ENCODE measurements at regions not wholly inside any gene's neighbourhood (a gene's known extent, or its start where the extent isn't known, plus 50 kb on each side); places are given as distances from the start of the nearest gene placed in this dataset.
A peak's percentile ranks its signal among the peaks of the same experiment; 100 is the strongest.
"Not testable (repeated sequence)": the region's sequence is repeated elsewhere in the genome, so short reads cannot be mapped to it uniquely, and the experiment has no call there.

GRCh38 chr5:123943151-123943550, 431.2 kb downstream of the CSNK1G3 start:
- Histone ChIP-seq H3K9ac (ENCODE audit: low read depth in 2 of 2, low read length in 2 of 2) (no peak overlapping the region), H3K27ac (no peak overlapping the region), H3K4me1 (no peaks in the 10 kb centered on the region), H3K4me3 (no peak overlapping the region), H3K27me3 (no peaks in the 10 kb centered on the region), H3K9me3 (no peaks in the 10 kb centered on the region), H3K36me3 (no peaks in the 10 kb centered on the region)
- no peak for TF ChIP-seq CTCF (IDR thresholded peaks at IDR 0.05)
- DNase-seq = no peak
- intact Hi-C loops (cut with DNase I) = no loop called here

- H3K4me1 ChIP-seq = no peaks in the 10 kb centered on the region
- no peak overlapping the region for H3K9ac ChIP-seq (ENCODE audit: low read depth in 2 of 2, low read length in 2 of 2)
- no peak for TF ChIP-seq CTCF (IDR thresholded peaks at IDR 0.05)
- no peak for DNase-seq
- no peak overlapping the region for H3K4me3 ChIP-seq
- intact Hi-C loops (cut with DNase I) = no loop called here
- H3K36me3 ChIP-seq = no peaks in the 10 kb centered on the region
- H3K9me3 ChIP-seq = no peaks in the 10 kb centered on the region
- no peak overlapping the region for H3K27ac ChIP-seq
- no peaks in the 10 kb centered on the region for H3K27me3 ChIP-seq
Measured at GRCh38 chr5:123940416-123940815, 428.4 kb downstream of the CSNK1G3 start.

- no peaks in the 10 kb centered on the region for H3K27me3 ChIP-seq
- no peaks in the 10 kb centered on the region for H3K36me3 ChIP-seq
- intact Hi-C loops (cut with DNase I) = no loop called here
- no peaks in the 10 kb centered on the region for H3K9me3 ChIP-seq
- peak; percentile 33 for DNase-seq
- no peak overlapping the region for H3K4me3 ChIP-seq
- no peaks in the 10 kb centered on the region for H3K4me1 ChIP-seq
- no peak overlapping the region for H3K27ac ChIP-seq
- TF ChIP-seq CTCF (IDR thresholded peaks at IDR 0.05) = peak; percentile 38
- no peak overlapping the region for H3K9ac ChIP-seq (ENCODE audit: low read depth in 2 of 2, low read length in 2 of 2)
Measured at GRCh38 chr5:123937230-123937629, 425.3 kb downstream of the CSNK1G3 start.

DNA sequence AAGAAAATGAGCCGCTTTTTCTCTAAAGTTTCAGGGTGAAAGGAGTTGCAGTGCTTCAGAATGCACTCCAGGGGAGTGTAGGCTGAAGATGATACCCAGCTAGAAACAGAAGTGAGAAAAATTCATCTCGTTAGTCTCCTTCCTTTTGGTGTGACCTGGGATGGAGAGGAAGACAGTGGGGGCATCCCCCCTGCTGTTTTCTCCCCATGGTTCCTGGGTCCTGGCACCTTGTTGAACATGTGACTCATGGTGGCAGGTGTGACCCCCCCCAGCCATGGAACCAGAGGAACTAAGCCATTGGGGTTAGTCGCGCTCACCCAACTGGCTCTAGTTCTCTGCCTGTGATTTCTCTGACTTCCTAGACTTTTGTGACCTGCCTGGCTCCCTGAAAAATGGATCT, 424.6 kb downstream of the CSNK1G3 start:
- Histone ChIP-seq H3K27me3 (no peaks in the 10 kb centered on the region), H3K36me3 (no peaks in the 10 kb centered on the region), H3K27ac (no peak overlapping the region), H3K9ac (ENCODE audit: low read depth in 2 of 2, low read length in 2 of 2) (no peak overlapping the region), H3K4me1 (no peaks in the 10 kb centered on the region), H3K9me3 (no peaks in the 10 kb centered on the region), H3K4me3 (no peak overlapping the region)
- no peak for TF ChIP-seq CTCF (IDR thresholded peaks at IDR 0.05)
- DNase-seq = no peak
- intact Hi-C loops (cut with DNase I) = no loop called here

DNA sequence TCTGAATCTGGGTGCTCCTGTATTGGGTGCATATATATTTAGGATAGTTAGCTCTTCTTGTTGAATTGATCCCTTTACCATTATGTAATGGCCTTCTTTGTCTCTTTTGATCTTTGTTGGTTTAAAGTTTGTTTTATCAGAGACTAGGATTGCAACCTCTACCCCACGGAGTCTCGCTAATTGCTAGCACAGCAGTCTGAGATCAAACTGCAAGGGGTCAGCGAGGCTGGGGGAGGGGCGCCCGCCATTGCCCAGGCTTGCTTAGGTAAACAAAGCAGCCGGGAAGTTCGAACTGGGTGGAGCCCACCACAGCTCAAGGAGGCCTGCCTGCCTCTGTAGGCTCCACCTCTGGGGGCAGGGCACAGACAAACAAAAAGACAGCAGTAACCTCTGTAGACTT, 421.8 kb downstream of the CSNK1G3 start:
- H3K36me3 ChIP-seq; intact Hi-C loops (cut with DNase I); H3K27ac ChIP-seq; H3K4me3 ChIP-seq; H3K9me3 ChIP-seq; DNase-seq; H3K9ac ChIP-seq (ENCODE audit: low read depth in 2 of 2, low read length in 2 of 2); H3K4me1 ChIP-seq; H3K27me3 ChIP-seq: not testable (repeated sequence)

- no peak overlapping the region for H3K4me3 ChIP-seq
- intact Hi-C loops (cut with DNase I) = no loop called here
Measured at GRCh38 chr5:123929055-123929474, 417.1 kb downstream of the CSNK1G3 start.

More at GRCh38 chr5:123929055-123929474, 417.1 kb downstream of the CSNK1G3 start:
- no peaks in the 10 kb centered on the region for H3K9me3 ChIP-seq
- no peaks in the 10 kb centered on the region for H3K4me1 ChIP-seq
- no peak for TF ChIP-seq CTCF (IDR thresholded peaks at IDR 0.05)
- no peak overlapping the region for H3K27ac ChIP-seq
- no peak overlapping the region for H3K9ac ChIP-seq (ENCODE audit: low read depth in 2 of 2, low read length in 2 of 2)
- DNase-seq = no peak
- H3K27me3 ChIP-seq = no peaks in the 10 kb centered on the region
- H3K36me3 ChIP-seq = no peaks in the 10 kb centered on the region

All from colonic mucosa (tissue), 4 donors.